Endothelial cell of umbilical vein (primary cell): ENCODE measurements at regions not wholly inside any gene's neighbourhood (a gene's known extent, or its start where the extent isn't known, plus 50 kb on each side); places are given as distances from the start of the nearest gene placed in this dataset.
"Not testable (repeated sequence)": the region's sequence is repeated elsewhere in the genome, so short reads cannot be mapped to it uniquely, and the experiment has no call there.

Source experiments
- POLR2AphosphoS5 ChIP-seq: IDR thresholded peaks from 2 replicates; pipeline ENCODE4 v1.6.1; 2012; ENCODE audit warnings: low read depth, mild to moderate bottlenecking, control low read depth, low read length, moderate library complexity; ENCODE audit not compliant: insufficient read depth
- TF ChIP-seq, protein P1 (sequence below), 2 donors: IDR thresholded peaks; 1 replicate in 1 of 2; 2 replicates in 1 of 2; pipeline ENCODE4 v1.5.1; 2011; ENCODE audit warnings: low read length in 2 of 2, mild to moderate bottlenecking in 2 of 2, moderate library complexity in 2 of 2, control low read depth in 1 of 2, inconsistent platforms in 1 of 2, low read depth in 1 of 2; ENCODE audit not compliant: insufficient read depth in 1 of 2; ENCODE audit errors: extremely low read depth in 1 of 2

DNA sequence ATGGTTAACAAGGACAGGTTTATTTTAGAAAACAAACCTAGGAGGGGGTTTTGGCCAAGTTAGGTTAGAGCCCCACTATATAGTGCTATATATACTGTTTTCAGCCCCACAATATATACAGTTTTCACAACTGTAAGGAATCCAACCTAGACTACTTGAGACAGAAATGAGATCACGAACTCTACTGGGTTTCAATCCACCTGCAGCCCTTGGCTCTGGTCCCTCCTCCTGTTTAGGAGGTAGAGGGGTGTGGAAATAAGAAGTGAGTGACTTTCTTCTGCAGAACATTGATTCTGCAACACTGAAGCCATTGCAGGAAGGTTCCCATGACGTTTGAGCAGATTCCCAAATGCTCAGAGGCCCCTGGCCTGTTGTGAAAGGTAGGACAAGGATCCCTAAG, 63.7 kb upstream of the MTLN start:
- TF ChIP-seq, protein P1, sequence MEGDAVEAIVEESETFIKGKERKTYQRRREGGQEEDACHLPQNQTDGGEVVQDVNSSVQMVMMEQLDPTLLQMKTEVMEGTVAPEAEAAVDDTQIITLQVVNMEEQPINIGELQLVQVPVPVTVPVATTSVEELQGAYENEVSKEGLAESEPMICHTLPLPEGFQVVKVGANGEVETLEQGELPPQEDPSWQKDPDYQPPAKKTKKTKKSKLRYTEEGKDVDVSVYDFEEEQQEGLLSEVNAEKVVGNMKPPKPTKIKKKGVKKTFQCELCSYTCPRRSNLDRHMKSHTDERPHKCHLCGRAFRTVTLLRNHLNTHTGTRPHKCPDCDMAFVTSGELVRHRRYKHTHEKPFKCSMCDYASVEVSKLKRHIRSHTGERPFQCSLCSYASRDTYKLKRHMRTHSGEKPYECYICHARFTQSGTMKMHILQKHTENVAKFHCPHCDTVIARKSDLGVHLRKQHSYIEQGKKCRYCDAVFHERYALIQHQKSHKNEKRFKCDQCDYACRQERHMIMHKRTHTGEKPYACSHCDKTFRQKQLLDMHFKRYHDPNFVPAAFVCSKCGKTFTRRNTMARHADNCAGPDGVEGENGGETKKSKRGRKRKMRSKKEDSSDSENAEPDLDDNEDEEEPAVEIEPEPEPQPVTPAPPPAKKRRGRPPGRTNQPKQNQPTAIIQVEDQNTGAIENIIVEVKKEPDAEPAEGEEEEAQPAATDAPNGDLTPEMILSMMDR (IDR thresholded peaks at IDR 0.05; ENCODE audit: extremely low read depth in 1 of 2, insufficient read depth in 1 of 2, low read depth in 1 of 2, low read length in 2 of 2) = not testable (repeated sequence)
- TF ChIP-seq POLR2AphosphoS5 = not testable (repeated sequence)
